HepG2 (cell line): ENCODE measurements at regions not wholly inside any gene's neighbourhood (a gene's known extent, or its start where the extent isn't known, plus 50 kb on each side); places are given as distances from the start of the nearest gene placed in this dataset.
"Not testable (repeated sequence)": the region's sequence is repeated elsewhere in the genome, so short reads cannot be mapped to it uniquely, and the experiment has no call there.

Experiments used
- ATAC-seq: fragments of 200-7000 bp; cut with Tn5 transposase; 3 replicates; pipeline ENCODE4 v1.9.1; 2020; ENCODE audit warnings: mild to moderate bottlenecking, moderate library complexity
- BruUV-seq: library from RNA; stranded (reverse); fragments of 400-500 nt; replicated peaks from 2 replicates; lab custom pipeline; 2021; lab: Mats Ljungman, UMichigan
- CTCF ChIA-PET: fragments of 300-600 bp; formaldehyde crosslinking; extraction: SDS; loops from one replicate; lab custom pipeline; 2021; ENCODE audit warnings: low total read pairs, inconsistent platforms, low intra/inter-chr PET ratio; lab: Yijun Ruan, JAX
- POLR2A ChIA-PET: fragments of 350-600 bp; sonication (Branson Sonifier 250); formaldehyde crosslinking; loops from one replicate; lab custom pipeline; 2020; ENCODE audit warnings: antibody characterized with exemption, inconsistent platforms; lab: Yijun Ruan, JAX
- DNase-seq: peaks from one replicate; pipeline ENCODE4 v3.0.0-alpha.2; 2015; ENCODE audit warnings: low spot score
- FAIRE-seq: peaks from 3 replicates; lab custom pipeline; 2011; peaks lifted over from hg19 to GRCh38; lab: Jason Lieb, UNC
- H2AFZ ChIP-seq: one replicate; pipeline ENCODE4 v1.6.1; 2011; ENCODE audit warnings: low read length, inconsistent platforms
- H3K27ac ChIP-seq: fragments of 300-600 bp; 3 replicates; pipeline ENCODE4 v1.8.0; 2011; ENCODE audit warnings: mixed run types, mild to moderate bottlenecking, mixed read lengths, low read length, inconsistent platforms; ENCODE audit not compliant: insufficient read depth; ENCODE audit errors: extremely low read length
- H3K27me3 ChIP-seq, 2 experiments: fragments of 200-600 bp in 1 of 2; 2 replicates in 1 of 2; 3 replicates in 1 of 2; pipeline versions ENCODE4 v1.6.0 to v1.8.0; 2011; ENCODE audit warnings: low read length in 2 of 2, mild to moderate bottlenecking in 2 of 2, moderate library complexity in 2 of 2, inconsistent platforms in 1 of 2; ENCODE audit not compliant: insufficient read depth in 2 of 2, control insufficient read depth in 1 of 2
- H3K36me3 ChIP-seq, 2 experiments: fragments of 200-600 bp in 1 of 2; replicated peaks in 1 of 2; 2 replicates in 1 of 2; 3 replicates in 1 of 2; pipeline versions ENCODE4 v1.5.1 to v1.8.0; 2011; ENCODE audit warnings: low read length in 2 of 2, inconsistent platforms in 1 of 2; ENCODE audit not compliant: insufficient read depth in 2 of 2, control insufficient read depth in 1 of 2
- H3K4me1 ChIP-seq: 2 replicates; pipeline ENCODE4 v1.5.1; 2012; ENCODE audit warnings: low read length, inconsistent platforms; ENCODE audit not compliant: insufficient read depth
- H3K4me2 ChIP-seq: 2 replicates; pipeline ENCODE4 v1.6.0; 2011; ENCODE audit warnings: low read depth, low read length, inconsistent platforms
- H3K4me3 ChIP-seq, 3 experiments: fragments of 200-600 bp in 1 of 3; sonication (generic), shearing (Covaris generic) in 1 of 3; replicated peaks in 1 of 3; 2 replicates each; pipeline ENCODE4 v1.5.1; 2011 to 2016; ENCODE audit warnings: low read length in 3 of 3, inconsistent platforms in 2 of 3, low read depth in 2 of 3, mild to moderate bottlenecking in 2 of 3, control low read depth in 1 of 3, mixed read lengths in 1 of 3; ENCODE audit not compliant: insufficient read depth in 1 of 3
- H3K79me2 ChIP-seq: one replicate; pipeline ENCODE4 v1.6.1; 2011; ENCODE audit warnings: low read length, inconsistent platforms; ENCODE audit not compliant: insufficient read depth
- H3K9ac ChIP-seq: 2 replicates; pipeline ENCODE4 v1.6.0; 2011; ENCODE audit warnings: mild to moderate bottlenecking, low read depth, low read length, inconsistent platforms; ENCODE audit not compliant: insufficient read depth
- H3K9me3 ChIP-seq: 2 replicates; pipeline ENCODE4 v1.5.1; 2012; ENCODE audit warnings: mild to moderate bottlenecking, low read length
- H4K20me1 ChIP-seq: 2 replicates; pipeline ENCODE4 v1.6.0; 2011; ENCODE audit warnings: inconsistent platforms, mild to moderate bottlenecking, low read length, moderate library complexity; ENCODE audit not compliant: insufficient read depth
- WGBS: methylation state at CpG from one replicate; pipeline ENCODE4 v1.1.6; 2017; ENCODE audit warnings: low lambda C conversion rate; 5-methylcytosine and 5-hydroxymethylcytosine counted together
- in situ Hi-C: cut with HindIII; loops from 2 replicates; pipeline ENCODE4 v1.10.0; 2017; ENCODE audit warnings: low pct_unique_long_range_greater_than_20kb; ENCODE audit not compliant: extremely low pct_ligation_motif_present
- intact Hi-C: fragments of 100-400 bp; cut with micrococcal nuclease; formaldehyde crosslinking; loops from one replicate; pipeline ENCODE4 v1.10.0; 2022; ENCODE audit not compliant: unreplicated experiment

- FAIRE-seq, CTCF ChIA-PET, H3K9me3 ChIP-seq, H3K36me3 ChIP-seq, H3K27ac ChIP-seq, DNase-seq, in situ Hi-C loops, BruUV-seq, H3K4me3 ChIP-seq, H4K20me1 ChIP-seq, H3K27me3 ChIP-seq, H3K79me2 ChIP-seq, H3K4me2 ChIP-seq, H2AFZ ChIP-seq, ATAC-seq, H3K4me1 ChIP-seq, intact Hi-C loops, POLR2A ChIA-PET, H3K9ac ChIP-seq: not testable (repeated sequence)
- WGBS, result 85% methylated on average over 4 of the region's 33 CpGs
Observed at GRCh38 chrX:115722724-115723433, 161.9 kb downstream of the PLS3 start.

- H3K9ac ChIP-seq, H4K20me1 ChIP-seq, H3K79me2 ChIP-seq, CTCF ChIA-PET, H3K4me2 ChIP-seq, H3K27me3 ChIP-seq, DNase-seq, H2AFZ ChIP-seq, in situ Hi-C loops, BruUV-seq, ATAC-seq, H3K36me3 ChIP-seq, H3K9me3 ChIP-seq, FAIRE-seq, H3K27ac ChIP-seq, intact Hi-C loops, POLR2A ChIA-PET, H3K4me1 ChIP-seq, H3K4me3 ChIP-seq: not testable (repeated sequence)
- WGBS, result no CpG with 5 or more reads among the region's 26 CpGs
Observed at GRCh38 chrX:115725370-115725769, 164.4 kb downstream of the PLS3 start.
